Endothelial cell of umbilical vein (primary cell): ENCODE measurements at regions not wholly inside any gene's neighbourhood (a gene's known extent, or its start where the extent isn't known, plus 50 kb on each side); places are given as distances from the start of the nearest gene placed in this dataset.

Experiments used
- BruUV-seq: library from RNA; stranded (reverse); fragments of 400-500 nt; replicated peaks from 2 replicates; lab custom pipeline; 2021; lab: Mats Ljungman, UMichigan
- CTCF ChIA-PET: fragments of 300-600, 350-600 bp; sonication (Branson Sonifier 250); formaldehyde crosslinking; loops from one replicate; lab custom pipeline; 2021; ENCODE audit warnings: antibody characterized with exemption, inconsistent platforms; lab: Charles Lee
- POLR2A ChIA-PET: fragments of 300-600, 350-600 bp; sonication (Branson Sonifier 250); formaldehyde crosslinking; loops from one replicate; lab custom pipeline; 2021; ENCODE audit warnings: antibody characterized with exemption, inconsistent platforms; lab: Charles Lee
- DNase-seq: peaks from one replicate; pipeline ENCODE4 v3.0.0-alpha.2; 2011; ENCODE audit warnings: low read depth, low spot score
- FAIRE-seq: peaks from 2 replicates; lab custom pipeline; 2011; peaks lifted over from hg19 to GRCh38; lab: Jason Lieb, UNC
- H2AFZ ChIP-seq: 2 replicates; pipeline ENCODE4 v1.6.0; 2012; ENCODE audit warnings: low read depth, low read length, control low read depth, inconsistent platforms
- H3K27ac ChIP-seq: 2 replicates; pipeline ENCODE4 v1.5.1; 2011; ENCODE audit warnings: low read depth, mild to moderate bottlenecking, control low read depth, low read length, moderate library complexity; ENCODE audit not compliant: insufficient read depth
- H3K27me3 ChIP-seq, 2 experiments: 2 replicates each; pipeline versions ENCODE4 v1.6.0 to v1.6.1; 2011; ENCODE audit warnings: low read length in 2 of 2, mixed read lengths in 1 of 2; ENCODE audit not compliant: control insufficient read depth in 2 of 2, insufficient read depth in 2 of 2
- H3K36me3 ChIP-seq, 2 experiments: 2 replicates in 1 of 2; 3 replicates in 1 of 2; pipeline ENCODE4 v1.5.1; 2011; ENCODE audit warnings: low read length in 2 of 2, mild to moderate bottlenecking in 1 of 2, moderate library complexity in 1 of 2; ENCODE audit not compliant: control insufficient read depth in 2 of 2, insufficient read depth in 2 of 2; ENCODE audit errors: extremely low read depth in 1 of 2
- H3K4me1 ChIP-seq: 3 replicates; pipeline ENCODE4 v1.5.1; 2011; ENCODE audit warnings: mild to moderate bottlenecking, low read length; ENCODE audit not compliant: control insufficient read depth, insufficient read depth; ENCODE audit errors: extremely low read depth
- H3K4me2 ChIP-seq: 2 replicates; pipeline ENCODE4 v1.6.1; 2011; ENCODE audit warnings: low read length, control low read depth, mixed read lengths; ENCODE audit not compliant: insufficient read depth
- H3K4me3 ChIP-seq, 3 experiments: fragments of 200-600 bp in 1 of 3; sonication (generic), shearing (Covaris generic) in 1 of 3; replicated peaks in 1 of 3; 2 replicates each; pipeline ENCODE4 v1.5.1; 2011 to 2016; ENCODE audit warnings: control low read depth in 3 of 3, low read length in 3 of 3, mild to moderate bottlenecking in 2 of 3, inconsistent platforms in 1 of 3, low read depth in 1 of 3, moderate library complexity in 1 of 3; ENCODE audit not compliant: insufficient read depth in 1 of 3
- H3K79me2 ChIP-seq: 2 replicates; pipeline ENCODE4 v1.6.0; 2012; ENCODE audit warnings: low read length, inconsistent platforms; ENCODE audit not compliant: control insufficient read depth, insufficient read depth
- H3K9ac ChIP-seq: replicated peaks from 2 replicates; pipeline ENCODE3; 2011; ENCODE audit warnings: low read length, control low read depth; ENCODE audit not compliant: insufficient read depth; ENCODE audit errors: extremely low read depth
- H3K9me1 ChIP-seq: replicated peaks from 3 replicates; pipeline ENCODE4 v1.6.0; 2011; ENCODE audit warnings: mild to moderate bottlenecking, low read length; ENCODE audit not compliant: control insufficient read depth, insufficient read depth; ENCODE audit errors: extremely low read depth
- H3K9me3 ChIP-seq: replicated peaks from 2 replicates; pipeline ENCODE4 v1.5.1; 2012; ENCODE audit warnings: low read length, inconsistent platforms; ENCODE audit not compliant: control insufficient read depth, insufficient read depth
- H4K20me1 ChIP-seq: replicated peaks from 2 replicates; pipeline ENCODE3; 2011; ENCODE audit warnings: mild to moderate bottlenecking, low read length; ENCODE audit not compliant: control insufficient read depth, insufficient read depth; ENCODE audit errors: extremely low read depth
- EZH2 ChIP-seq: IDR thresholded peaks from 2 replicates; pipeline ENCODE4 v1.6.1; 2012; ENCODE audit warnings: borderline replicate concordance, low read depth, mild to moderate bottlenecking, moderate library complexity, low read length, inconsistent platforms; ENCODE audit not compliant: severe bottlenecking
- FOS ChIP-seq: IDR thresholded peaks from 2 replicates; pipeline ENCODE4 v1.6.1; 2011; ENCODE audit warnings: mild to moderate bottlenecking, low read length, moderate library complexity, borderline replicate concordance; ENCODE audit not compliant: insufficient read depth
- JUN ChIP-seq: IDR thresholded peaks from 2 replicates; pipeline ENCODE4 v1.6.1; 2011; ENCODE audit warnings: borderline replicate concordance, low read depth; ENCODE audit not compliant: insufficient read length, insufficient read depth
- MYC ChIP-seq: IDR thresholded peaks from one replicate; pipeline ENCODE4 v1.6.1; 2011; ENCODE audit warnings: mild to moderate bottlenecking, low read depth, low read length
- POLR2A ChIP-seq: IDR thresholded peaks from 2 replicates; pipeline ENCODE4 v1.6.1; 2012; ENCODE audit warnings: low read depth, mild to moderate bottlenecking, control low read depth, low read length
- POLR2AphosphoS5 ChIP-seq: IDR thresholded peaks from 2 replicates; pipeline ENCODE4 v1.6.1; 2012; ENCODE audit warnings: low read depth, mild to moderate bottlenecking, control low read depth, low read length, moderate library complexity; ENCODE audit not compliant: insufficient read depth
- dilution Hi-C: fragments of 300-500 bp; cut with MboI; formaldehyde crosslinking; loops from one replicate; pipeline ENCODE4 v1.15.0; 2019; ENCODE audit warnings: low sequenced_read_pairs; ENCODE audit not compliant: extremely low pct_ligation_motif_present
- intact Hi-C: fragments of 100-400 bp; cut with micrococcal nuclease; formaldehyde crosslinking; loops from one replicate; pipeline ENCODE4 v1.10.0; 2022
- TF ChIP-seq, protein P1 (sequence below), 2 donors: IDR thresholded peaks; 1 replicate in 1 of 2; 2 replicates in 1 of 2; pipeline ENCODE4 v1.5.1; 2011; ENCODE audit warnings: low read length in 2 of 2, mild to moderate bottlenecking in 2 of 2, moderate library complexity in 2 of 2, control low read depth in 1 of 2, inconsistent platforms in 1 of 2, low read depth in 1 of 2; ENCODE audit not compliant: insufficient read depth in 1 of 2; ENCODE audit errors: extremely low read depth in 1 of 2
- TF ChIP-seq, protein P2 (sequence below): IDR thresholded peaks from 2 replicates; pipeline ENCODE4 v1.6.1; 2011; ENCODE audit not compliant: insufficient read depth, insufficient read length

DNA sequence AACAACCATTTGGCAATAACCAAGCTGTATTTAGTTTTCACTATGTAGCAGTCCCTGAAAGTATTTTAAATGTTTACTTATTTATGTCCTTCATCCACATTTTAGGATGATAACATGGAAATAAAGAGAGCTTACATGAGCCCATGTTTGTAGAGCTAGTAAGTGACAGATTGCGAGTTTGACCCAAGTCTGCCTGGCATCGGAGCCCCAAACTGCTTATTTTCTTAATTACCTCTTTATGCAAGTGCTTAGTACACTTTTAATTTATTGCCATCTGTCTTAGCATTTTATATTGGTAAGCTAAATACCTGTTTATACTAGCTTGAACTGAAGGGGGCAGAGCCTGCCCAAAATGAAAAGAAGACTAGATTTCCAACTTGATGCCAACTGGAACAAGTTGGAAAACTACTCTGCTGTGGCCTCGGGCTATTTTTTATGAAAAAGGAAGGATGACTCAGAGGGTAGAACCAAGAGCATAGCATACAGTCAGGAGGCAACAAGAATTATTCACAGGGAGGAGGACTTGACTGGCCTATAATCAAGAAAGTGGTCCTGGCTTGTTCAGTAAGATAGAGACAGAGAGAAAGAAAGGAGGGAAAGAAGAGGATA is 150.2 kb downstream of the NDFIP2 start:
- no peak overlapping the region for H2AFZ ChIP-seq
- no peak overlapping the region for H3K9ac ChIP-seq
- peak; percentile 81 for FAIRE-seq
- dilution Hi-C loops (no loop called here), intact Hi-C loops (loop anchor here (5.0 kb wide), 2 partner anchors 711 to 731 kb away; partner anchors contain the start of gene SPRY2)
- H3K4me1 ChIP-seq: no peaks in the 10 kb centered on the region
- peak; percentile 43 for TF ChIP-seq JUN
- TF ChIP-seq MYC: no peak
- TF ChIP-seq POLR2A: no peak
- TF ChIP-seq, protein P1, sequence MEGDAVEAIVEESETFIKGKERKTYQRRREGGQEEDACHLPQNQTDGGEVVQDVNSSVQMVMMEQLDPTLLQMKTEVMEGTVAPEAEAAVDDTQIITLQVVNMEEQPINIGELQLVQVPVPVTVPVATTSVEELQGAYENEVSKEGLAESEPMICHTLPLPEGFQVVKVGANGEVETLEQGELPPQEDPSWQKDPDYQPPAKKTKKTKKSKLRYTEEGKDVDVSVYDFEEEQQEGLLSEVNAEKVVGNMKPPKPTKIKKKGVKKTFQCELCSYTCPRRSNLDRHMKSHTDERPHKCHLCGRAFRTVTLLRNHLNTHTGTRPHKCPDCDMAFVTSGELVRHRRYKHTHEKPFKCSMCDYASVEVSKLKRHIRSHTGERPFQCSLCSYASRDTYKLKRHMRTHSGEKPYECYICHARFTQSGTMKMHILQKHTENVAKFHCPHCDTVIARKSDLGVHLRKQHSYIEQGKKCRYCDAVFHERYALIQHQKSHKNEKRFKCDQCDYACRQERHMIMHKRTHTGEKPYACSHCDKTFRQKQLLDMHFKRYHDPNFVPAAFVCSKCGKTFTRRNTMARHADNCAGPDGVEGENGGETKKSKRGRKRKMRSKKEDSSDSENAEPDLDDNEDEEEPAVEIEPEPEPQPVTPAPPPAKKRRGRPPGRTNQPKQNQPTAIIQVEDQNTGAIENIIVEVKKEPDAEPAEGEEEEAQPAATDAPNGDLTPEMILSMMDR (IDR thresholded peaks at IDR 0.05; ENCODE audit: extremely low read depth in 1 of 2, insufficient read depth in 1 of 2, low read depth in 1 of 2, low read length in 2 of 2): peak in 1 of 2 donors; percentile 27
- TF ChIP-seq, protein P2, sequence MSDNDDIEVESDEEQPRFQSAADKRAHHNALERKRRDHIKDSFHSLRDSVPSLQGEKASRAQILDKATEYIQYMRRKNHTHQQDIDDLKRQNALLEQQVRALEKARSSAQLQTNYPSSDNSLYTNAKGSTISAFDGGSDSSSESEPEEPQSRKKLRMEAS: no peak
- no peak for TF ChIP-seq POLR2AphosphoS5
- TF ChIP-seq EZH2: no peak
- peak; percentile 80 for TF ChIP-seq FOS
- H3K9me3 ChIP-seq: no peaks in the 10 kb centered on the region
- H3K4me3 ChIP-seq: no peak overlapping the region
- ChIA-PET CTCF (interaction anchor here (0.6 to 1.9 kb wide), 19 partner anchors 11 to 1387 kb away, joined by 3 to 15 read pairs (median 3); partner anchors contain the start of gene SPRY2), POLR2A (no interaction called here)
- no peak overlapping the region for H3K27ac ChIP-seq
- H3K4me2 ChIP-seq: no peak overlapping the region
- no peaks in the 10 kb centered on the region for H3K9me1 ChIP-seq
- H3K27me3 ChIP-seq: no peaks in the 10 kb centered on the region
- H3K79me2 ChIP-seq: no peaks in the 10 kb centered on the region
- peak; percentile 93 for DNase-seq
- H3K36me3 ChIP-seq: no peaks in the 10 kb centered on the region
- no TSS peak for BruUV-seq
- no peaks in the 10 kb centered on the region for H4K20me1 ChIP-seq
